NCI-H2227 treated with DMSO at 0.1 percent for 48 hours (cell line): ENCODE measurements at regions not wholly inside any gene's neighbourhood (a gene's known extent, or its start where the extent isn't known, plus 50 kb on each side); places are given as distances from the start of the nearest gene placed in this dataset.
"Not testable (repeated sequence)": the region's sequence is repeated elsewhere in the genome, so short reads cannot be mapped to it uniquely, and the experiment has no call there.

ENCODE experiments used
- DNase-seq: peaks from one replicate; lab custom pipeline; 2025; lab: John Stamatoyannopoulos, UW

DNA sequence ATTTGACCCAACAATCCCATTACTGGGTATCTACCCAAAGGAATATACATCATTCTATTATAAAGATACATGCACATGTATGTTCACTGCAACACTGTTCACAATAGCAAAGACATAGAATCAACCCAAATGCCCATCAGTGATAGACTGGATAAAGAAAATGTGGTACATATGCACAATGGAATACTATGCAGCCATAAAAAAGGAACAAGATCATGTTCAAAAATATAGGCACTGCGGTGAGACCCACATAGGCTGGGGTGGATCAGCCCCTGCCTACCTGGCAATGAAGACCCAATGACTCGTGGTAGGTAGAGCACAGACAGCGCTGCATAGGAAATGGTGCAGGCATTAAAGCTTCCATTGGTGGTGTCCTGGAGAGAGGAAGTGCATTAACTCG lies 88.6 kb upstream of the NFIL3 start:
- DNase-seq: not testable (repeated sequence)

DNA sequence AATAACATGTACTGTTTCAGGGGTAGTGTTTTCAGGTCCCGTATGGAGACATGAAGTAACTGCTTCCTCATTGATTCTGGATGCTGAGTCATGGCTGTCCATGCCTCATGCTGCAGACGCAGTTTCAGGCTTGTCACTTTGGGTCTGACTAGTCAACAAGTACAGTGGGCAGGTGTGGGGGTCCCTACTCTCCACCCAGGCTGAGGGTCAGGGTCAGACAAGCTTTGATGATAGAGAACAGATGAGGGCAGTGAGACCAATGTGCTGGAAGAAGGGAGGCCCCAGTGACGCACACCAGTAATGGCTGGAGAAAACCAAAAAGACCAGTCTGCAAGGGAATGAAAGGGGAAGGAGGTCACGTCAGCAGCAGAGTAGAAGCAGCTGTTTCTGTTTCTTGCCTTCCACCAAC lies 80.0 kb upstream of the NFIL3 start:
- no peak for DNase-seq

DNA sequence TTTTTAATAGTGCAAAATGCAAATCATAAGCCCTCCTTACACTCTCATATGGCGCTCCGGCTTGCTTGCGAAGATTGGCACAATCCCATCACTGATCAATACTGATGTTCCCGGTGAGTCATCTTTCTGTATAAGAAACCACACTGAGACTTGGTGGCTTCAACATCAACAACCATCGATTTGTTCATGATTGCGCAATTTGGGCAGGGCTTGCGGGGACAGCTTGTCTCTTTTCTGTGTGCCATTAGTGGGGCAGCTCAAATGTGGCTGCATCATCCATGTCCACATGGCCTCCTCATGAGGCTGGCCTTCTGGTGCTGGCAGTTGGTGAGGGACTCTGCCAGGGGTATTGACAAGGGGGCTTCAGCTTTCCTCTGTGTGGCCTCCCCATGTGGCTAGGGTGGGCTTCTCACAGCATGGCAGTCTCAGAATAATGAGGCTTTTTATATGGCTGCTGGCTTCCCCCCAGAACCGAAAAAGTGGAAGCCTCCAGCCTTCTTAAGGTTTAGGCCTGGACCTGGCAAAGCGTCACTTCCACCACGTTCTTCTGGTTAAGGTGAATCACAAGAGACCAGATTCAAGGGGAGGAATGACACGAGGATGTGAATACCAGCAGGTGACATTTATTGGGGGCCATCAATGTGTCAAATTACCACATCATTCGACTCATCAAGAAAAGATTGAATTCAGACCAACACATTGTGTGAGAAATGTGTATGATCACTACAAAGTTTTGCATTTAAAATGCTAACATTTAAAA lies 79.5 kb upstream of the NFIL3 start:
- DNase-seq: no peak

DNA sequence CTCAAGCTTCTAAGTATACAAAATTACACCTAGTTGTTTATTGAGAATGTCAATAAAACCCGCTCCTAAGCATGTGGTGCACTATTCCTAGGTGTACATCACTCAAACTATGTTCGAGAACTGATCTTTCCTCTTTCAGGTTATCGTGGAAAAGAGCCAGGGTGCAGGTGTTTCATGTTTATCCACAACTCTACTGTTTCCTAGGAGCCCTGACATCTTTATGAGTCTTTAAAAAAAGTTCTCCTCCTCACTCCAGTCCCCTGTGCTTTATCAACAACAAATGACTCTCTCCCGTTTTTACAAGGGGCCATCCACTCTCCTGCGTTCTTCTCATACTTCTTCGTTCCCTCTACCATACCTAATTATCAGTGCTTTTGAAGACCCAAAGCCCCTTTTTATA lies 78.8 kb upstream of the NFIL3 start:
- DNase-seq: no peak

DNA sequence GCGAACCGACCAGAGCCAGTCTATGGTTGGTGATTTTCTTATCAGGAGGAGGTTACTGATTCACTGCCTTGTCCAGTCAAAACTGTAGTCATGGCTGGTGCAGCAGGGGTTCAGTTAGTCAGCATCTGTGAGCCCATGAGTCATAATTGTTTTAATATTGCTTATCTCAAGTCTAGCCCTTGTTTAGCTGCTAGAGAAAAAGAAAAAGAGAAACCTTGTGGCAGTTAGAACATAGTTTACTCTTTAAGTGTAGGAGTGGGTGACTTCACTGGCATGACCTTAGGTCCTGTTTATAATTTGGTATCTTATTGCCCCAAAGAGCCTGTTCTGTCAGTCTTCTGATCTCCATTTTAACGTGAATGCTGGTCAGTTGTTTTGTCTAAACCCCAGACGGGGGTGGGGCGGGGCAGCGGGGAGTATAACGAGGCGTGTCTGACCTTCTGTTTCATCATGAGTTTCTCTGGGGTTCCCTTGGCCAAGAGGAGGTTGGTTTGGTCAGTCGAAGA lies 76.9 kb upstream of the NFIL3 start:
- DNase-seq: no peak

DNA sequence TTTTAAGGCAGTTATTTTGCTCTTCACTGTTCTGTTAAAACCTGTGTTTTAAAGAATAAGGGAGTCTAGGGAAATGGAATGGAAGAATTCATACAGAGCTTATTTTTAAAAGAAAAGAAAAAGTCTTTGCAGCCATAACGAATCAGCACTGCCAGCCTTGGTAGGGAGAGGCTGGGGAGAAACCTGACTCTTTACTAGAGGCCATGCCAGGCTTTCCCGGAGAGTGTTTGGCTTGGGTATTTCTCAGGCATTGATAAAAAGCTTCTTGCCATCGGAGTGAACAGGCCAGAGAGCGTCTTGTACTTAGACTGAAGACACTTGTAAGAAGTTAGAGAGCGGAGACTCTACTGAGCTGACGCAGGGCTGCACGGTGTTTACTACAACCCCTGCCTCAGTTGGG lies 72.7 kb upstream of the NFIL3 start:
- DNase-seq: no peak

DNA sequence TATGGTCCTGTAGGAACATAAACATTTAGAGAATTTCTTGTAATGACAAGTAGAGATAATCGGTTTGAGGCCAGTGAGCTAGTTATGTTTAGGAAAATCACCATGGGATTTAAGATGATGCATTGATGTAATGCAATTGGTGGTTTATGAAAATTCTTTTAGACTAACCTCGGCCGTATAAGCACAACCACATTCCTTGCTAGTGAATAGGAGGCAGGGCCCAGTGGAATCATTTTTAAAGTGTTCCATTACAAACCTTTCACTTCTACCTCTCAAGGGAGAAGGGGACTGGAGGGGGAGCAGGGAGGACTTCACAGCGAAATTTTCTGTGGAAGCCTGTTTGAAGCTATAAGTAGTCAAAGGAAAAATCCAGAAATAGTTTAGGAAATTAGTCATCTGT lies 71.8 kb upstream of the NFIL3 start:
- no peak for DNase-seq

DNA sequence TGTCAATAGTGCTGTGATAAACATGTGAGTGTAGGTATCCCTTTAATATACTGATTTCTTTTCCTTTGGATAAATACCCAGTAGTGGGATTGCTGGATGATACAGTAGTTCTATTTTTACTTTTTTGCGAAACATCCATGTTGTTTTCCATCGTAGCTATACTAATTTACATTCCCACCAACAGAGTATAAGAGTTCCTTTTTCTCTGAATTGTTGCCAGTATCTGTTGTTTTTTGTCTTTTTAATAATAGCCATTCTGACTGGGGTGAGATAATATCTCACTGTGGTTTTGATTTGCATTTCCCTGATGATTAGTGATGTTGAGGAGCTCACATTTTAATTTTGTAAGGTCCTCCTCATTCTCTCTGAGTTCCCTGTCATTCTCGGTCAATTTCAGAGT lies 71.1 kb upstream of the NFIL3 start:
- no peak for DNase-seq

DNA sequence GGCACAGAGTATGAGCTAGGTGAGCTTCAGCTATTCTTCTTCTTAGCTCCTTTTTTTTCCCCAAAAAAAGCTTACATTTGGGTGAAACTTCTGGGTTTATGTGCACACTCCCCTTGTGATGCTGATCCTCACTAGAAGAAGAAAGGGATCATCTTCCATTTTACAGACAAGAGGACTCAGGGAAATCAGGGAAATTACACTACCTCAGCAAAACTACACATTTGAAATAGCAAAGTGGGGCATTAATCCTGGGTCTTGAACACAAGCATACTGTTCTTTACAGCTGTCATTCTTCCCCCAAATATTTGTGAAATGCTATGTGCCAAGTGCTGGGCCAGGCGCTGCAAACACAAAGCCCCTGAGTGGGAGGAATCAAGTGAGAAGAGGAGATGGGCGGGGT lies 68.6 kb upstream of the NFIL3 start:
- no peak for DNase-seq

DNA sequence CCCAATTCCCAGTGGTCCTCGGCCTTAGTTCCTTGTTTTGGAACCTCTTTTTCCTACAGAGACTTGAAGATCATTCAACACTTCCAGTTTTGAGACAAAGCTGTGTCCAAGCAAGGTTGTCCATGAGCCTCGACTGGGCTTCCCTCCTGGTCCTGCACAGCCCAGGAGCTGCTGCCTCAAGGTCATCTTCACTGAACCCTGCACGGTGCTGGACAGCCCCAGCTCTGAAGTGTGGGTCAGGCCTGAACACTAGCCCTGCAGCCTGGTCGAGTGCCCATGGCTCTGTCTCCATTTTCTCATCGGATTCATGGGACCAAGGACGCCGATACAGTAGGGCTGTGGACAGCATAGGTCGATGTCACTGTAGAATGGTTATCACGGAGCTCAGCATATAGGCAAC lies 68.0 kb upstream of the NFIL3 start:
- no peak for DNase-seq

DNA sequence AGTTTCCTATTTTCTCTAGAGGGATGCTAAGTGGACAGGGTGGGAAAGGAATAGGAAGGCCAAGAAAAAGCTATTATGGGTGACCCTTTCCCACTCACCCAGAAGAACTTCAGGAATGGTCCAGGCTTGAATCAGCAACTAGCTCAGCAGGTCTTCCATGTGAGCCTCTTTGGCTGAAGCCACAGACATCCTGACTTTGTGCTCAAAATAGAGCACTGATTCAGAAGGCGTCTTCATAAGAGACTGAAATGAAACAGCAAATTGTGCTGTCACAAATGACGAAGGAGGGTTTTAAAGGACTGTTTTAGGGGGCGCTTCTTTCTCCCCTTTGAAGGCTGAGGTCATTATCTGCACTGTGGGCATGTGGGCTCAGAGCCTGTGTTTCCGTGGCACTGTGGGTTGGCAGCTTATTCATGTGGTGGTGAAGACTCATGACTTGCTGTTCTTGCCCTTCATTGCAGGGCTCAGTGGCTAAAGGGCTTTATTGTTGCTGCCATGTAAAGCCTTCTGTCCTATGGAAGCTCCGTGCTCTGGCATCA lies 65.8 kb upstream of the NFIL3 start:
- peak; percentile 30 for DNase-seq

DNA sequence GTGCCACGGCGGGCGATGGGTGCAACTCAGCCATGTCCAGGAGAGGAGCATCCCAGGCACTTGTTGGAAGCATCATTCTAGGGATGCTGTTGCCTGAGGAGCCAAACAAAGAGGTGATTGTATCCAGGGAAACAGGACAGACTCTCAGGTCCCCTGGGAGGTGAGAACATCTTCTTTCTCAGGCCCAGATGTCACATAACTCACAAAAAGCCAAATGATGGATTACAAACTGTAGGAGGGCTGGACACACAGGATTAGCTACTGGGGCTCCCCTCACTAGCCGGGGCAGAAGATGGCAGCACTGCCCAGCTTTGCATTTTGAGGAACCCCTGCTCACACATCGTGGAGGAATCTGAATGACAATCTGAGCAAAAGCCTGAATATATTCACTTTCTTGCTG lies 64.7 kb upstream of the NFIL3 start:
- no peak for DNase-seq

DNA sequence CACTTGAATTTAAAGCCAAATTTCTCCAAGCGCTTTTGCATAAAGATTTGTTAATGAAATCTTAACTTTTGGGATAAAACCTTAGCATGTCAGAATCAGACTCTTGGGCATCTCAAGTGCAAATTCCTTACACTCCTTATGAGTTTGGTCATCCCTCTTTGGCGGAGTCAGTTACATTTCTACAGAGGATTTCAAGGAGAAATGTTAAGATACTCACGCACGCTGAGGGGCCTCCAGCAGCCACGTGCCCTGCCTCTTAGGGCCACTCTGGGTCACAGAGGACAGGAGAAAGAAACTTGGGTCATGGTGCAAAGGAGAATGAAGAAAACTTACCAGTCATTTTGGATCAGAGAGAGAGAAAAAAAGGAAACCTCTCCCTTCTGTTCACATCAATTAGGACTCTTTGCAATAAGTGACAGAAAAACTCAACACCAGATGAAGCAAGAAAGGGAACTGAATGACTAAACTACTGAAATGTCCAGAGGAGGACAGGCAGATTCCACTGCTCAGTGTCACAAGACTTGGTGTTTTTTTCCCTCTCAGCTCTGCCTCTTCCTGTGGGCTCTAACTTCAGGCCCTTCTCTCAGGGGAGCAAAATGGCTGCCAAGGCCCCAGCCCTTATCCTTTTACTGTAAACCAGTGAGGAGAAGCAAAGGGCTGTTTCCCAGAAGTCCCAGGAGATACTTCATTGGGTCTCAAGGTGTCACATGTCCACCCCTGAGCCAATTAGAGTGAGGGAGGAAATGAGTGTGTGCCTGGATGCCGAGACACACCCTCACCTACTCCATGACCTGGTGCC lies 63.3 kb upstream of the NFIL3 start:
- no peak for DNase-seq

DNA sequence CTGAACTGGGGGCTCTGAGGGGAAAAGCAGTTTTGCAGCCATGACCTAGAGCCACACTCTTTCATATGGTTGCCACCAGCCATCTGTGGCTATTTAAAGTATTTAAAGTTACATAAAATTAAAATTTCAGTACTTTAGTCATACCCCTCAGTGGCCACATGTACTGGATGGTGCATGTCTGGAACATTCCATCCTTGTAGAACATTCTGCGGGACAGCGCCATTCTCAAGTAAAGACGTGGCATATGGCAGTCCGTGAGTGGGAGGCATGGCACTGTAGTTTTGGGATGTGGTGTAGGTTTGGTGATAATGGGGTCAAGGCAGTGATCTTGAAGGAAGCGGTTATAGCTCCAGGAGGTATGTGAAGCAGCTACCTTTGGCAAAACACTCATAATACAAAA lies 61.4 kb upstream of the NFIL3 start:
- DNase-seq: no peak

DNA sequence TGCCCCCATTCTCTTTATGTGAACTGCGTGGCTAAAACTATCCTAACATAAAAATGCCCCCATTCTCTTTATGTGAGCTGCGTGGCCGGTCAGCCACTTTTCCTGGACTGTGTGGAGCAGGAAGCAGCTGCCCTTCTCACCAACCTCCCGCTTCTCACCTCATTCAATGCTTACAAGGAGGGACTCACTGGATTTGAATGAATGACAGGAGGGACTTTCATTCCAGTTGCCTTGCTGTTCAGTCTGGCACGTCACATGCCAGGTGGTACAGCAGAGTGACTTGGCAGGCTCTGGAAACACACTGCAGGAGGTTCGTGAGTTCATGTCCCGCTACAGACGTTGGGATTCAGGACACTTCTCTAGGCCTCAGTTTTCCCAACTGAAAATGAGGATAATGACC lies 60.2 kb upstream of the NFIL3 start:
- DNase-seq: no peak

DNA sequence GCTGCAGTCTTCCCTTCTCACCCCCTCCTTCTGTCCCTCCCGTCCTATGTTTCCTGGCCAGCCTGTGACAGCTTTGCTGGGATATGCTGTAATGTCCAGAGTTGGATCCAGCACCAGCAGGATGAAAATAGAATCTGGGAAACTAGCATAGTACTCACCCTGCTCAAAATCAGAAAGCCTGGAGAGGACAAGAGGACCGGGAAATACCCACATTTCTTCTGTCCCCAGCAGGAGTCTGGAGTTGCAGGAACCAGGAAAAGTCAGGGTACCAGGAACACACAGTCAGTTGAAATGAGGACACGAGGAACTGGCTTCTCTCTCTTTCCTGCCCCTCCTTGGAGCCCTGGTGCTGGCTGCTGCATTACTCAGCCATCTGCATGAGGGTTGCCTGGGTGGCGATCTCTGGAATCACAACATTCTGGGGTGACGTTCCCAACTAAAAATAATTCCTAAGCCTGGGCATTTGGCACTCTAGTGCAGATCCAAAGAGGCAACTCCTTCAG lies 59.6 kb upstream of the NFIL3 start:
- DNase-seq: no peak

DNA sequence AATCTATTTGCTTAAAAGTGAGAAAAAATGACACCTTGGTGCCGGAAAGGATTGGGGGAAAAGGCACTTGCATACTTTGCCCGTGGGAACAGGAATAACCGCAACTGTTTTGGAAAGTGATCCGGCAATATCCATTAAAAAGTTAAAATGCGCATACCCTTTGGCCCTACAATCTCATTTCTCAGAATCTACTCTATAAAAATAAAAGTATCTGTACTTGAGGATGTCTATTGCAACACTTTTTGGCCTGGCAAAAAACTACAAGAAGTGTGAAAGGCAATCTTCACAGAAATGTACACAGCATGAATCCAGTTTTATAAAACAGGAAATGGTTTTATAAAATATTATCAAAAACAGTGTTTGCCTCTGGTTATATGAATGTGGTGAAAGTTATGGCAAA lies 58.3 kb upstream of the NFIL3 start:
- no peak for DNase-seq

DNA sequence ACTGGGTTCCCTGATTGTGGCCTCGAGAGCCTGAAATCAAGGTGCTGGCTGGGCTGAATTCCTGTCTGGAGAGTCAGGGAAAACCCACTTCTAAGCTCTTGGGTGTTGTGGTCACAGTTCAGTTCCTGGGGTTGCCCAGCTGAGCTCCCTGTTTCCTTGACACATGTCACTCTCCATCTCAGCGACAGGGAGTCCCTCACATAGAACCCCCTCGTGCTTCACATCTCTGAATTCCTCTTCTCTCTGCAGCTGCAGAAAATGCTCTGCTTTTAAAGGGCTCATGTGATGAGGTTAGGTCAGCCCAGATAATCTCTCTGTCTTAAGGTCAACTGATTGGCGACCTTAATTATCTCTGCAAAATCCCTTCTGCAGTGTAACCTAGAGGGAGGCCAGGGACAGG lies 53.5 kb upstream of the NFIL3 start:
- DNase-seq: no peak

DNA sequence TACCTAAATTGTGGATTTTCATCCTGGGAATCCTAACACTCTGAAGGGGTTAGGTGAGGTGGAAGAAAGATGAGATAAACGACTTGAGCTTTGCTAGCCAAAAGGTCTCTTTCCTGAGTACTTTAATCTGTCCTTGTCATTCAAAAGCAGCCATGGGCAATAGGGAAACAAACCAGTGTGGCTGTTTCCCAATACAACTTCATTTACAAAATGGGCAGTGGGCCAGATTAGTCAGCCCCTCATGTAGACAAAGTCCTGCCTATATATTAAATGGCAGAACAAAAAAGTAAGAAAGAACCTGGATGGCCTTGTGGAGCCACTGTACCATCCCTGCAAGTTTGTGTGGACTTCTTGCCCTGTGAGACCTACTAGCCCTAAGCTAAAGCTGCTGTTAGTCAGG lies 51.0 kb upstream of the NFIL3 start:
- DNase-seq: no peak
